ENCODE measurements at regions not wholly inside any gene's neighbourhood (a gene's known extent, or its start where the extent isn't known, plus 50 kb on each side); places are given as distances from the start of the nearest gene placed in this dataset.

GRCh38 chr5:155508673-155509072 is 495.1 kb downstream of the KIF4B start:
- TF ChIP-seq TOX (CRISPR knock-in tag; IDR thresholded peaks at IDR 0.05; ENCODE audit: borderline replicate concordance) (no peak), CREB5 (CRISPR knock-in tag; IDR thresholded peaks at IDR 0.05; ENCODE audit: low read depth) (no peak), ZFP3 (CRISPR knock-in tag; IDR thresholded peaks at IDR 0.05) (no peak)

All from SK-N-SH treated with all-trans-retinoic acid at 6 μM for 48 hours (cell line).